ENCODE measurements at regions not wholly inside any gene's neighbourhood (a gene's known extent, or its start where the extent isn't known, plus 50 kb on each side); places are given as distances from the start of the nearest gene placed in this dataset.
A peak's percentile ranks its signal among the peaks of the same experiment; 100 is the strongest.

DNA sequence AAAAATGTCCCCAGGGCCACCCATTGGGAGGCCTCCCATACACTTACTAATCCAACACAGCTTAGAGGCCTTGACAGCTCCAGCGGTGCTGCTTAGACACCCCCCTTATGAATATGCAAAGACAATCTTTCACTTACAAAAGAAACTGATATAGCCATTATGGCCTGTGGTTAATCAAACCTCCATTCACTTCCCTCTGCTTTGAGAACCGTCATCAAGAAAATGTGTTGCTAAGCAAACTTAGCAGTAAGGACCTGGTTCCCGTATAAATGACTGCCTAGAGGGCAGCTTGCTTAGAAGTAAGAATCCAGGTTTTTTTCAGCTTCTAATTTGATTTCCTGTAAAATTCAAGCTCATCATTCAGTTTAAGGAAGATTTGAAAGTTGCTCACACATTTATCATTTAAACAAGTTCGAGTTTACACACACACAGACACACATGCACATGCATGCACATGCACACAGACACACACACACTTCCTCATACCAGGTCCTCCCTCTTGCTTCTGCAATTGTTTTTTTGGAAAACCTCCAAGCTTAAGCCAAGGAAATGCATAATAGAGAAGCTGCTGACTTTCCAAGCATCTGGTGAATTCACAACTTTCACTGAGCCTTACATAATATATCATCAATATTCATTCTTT is 137.7 kb upstream of the BLID start:
- Histone ChIP-seq H3K4me3 (no peak overlapping the region), H3K36me3 (no peaks in the 10 kb centered on the region), H3K27ac (peak overlapping the region in 2 of 4 donors; percentile 19 to 40), H3K27me3 (no peaks in the 10 kb centered on the region), H3K4me1 (peaks cover 0 to 10% (median 5%) of the 10 kb centered on the region in 3 donors), H3K9me3 (no peaks in the 10 kb centered on the region)
- TF ChIP-seq, protein P1, sequence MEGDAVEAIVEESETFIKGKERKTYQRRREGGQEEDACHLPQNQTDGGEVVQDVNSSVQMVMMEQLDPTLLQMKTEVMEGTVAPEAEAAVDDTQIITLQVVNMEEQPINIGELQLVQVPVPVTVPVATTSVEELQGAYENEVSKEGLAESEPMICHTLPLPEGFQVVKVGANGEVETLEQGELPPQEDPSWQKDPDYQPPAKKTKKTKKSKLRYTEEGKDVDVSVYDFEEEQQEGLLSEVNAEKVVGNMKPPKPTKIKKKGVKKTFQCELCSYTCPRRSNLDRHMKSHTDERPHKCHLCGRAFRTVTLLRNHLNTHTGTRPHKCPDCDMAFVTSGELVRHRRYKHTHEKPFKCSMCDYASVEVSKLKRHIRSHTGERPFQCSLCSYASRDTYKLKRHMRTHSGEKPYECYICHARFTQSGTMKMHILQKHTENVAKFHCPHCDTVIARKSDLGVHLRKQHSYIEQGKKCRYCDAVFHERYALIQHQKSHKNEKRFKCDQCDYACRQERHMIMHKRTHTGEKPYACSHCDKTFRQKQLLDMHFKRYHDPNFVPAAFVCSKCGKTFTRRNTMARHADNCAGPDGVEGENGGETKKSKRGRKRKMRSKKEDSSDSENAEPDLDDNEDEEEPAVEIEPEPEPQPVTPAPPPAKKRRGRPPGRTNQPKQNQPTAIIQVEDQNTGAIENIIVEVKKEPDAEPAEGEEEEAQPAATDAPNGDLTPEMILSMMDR (IDR thresholded peaks at IDR 0.05): no peak
- WGBS, 2 donors: 9 to 12% methylated on average over 4 of the region's 4 CpGs
- intact Hi-C loops (cut with DNase I): no loop called here
- peak; percentile 69 to 91 (median 90) for ATAC-seq
- FAIRE-seq: no peak
- peak in 2 of 6 donors; percentile 11 to 25 for DNase-seq

DNA sequence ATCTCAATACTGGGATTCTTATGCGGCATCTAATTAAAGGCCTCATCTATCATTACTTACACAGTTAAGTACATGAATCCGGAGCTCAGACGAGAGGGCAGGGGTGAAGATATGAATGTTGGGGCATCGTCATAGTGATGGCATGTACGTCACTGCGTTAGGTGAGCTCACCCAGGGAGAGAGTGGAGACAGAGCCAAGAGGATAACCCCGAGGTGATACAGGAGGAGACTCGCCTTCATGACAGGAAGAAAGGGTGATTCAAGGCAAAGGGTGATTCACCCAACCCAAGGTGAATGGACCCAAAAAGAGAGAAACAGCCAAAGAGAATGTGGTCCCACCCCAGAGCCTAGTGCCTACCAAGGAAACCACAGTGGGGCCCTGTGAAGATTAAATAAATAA is 132.9 kb upstream of the BLID start:
- H3K27ac ChIP-seq: no peak overlapping the region
- ATAC-seq (no peak), FAIRE-seq (no peak), DNase-seq (no peak)
- TF ChIP-seq, protein P1 (IDR thresholded peaks at IDR 0.05): no peak
- H3K27me3 ChIP-seq: no peaks in the 10 kb centered on the region
- no peaks in the 10 kb centered on the region for H3K36me3 ChIP-seq
- 84 to 89% methylated on average over 8 of the region's 8 CpGs for WGBS, 2 donors
- intact Hi-C loops (cut with DNase I): no loop called here
- no peaks in the 10 kb centered on the region for H3K9me3 ChIP-seq
- no peak overlapping the region for H3K4me3 ChIP-seq
- H3K4me1 ChIP-seq: peaks cover 5 to 17% (median 5%) of the 10 kb centered on the region in 3 donors

DNA sequence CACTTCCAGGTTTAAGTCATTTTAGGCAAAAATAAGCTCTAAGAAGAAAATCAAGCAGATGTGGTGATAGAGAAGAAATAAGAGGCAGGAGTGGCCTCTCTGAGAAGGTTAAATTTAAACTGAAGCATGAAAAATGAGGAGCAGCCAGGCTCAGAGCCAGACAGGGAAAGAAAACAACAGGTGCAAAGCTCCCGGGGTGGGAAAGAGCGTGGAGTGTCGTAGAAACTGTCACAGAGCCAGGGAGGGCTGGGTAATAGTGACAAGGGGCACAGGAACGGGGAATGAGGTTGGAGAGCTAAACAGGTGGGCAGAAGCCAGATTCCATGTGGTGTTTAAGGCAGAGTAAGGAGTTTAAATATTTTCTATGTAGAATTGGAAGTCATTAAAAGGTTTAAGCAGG is 132.1 kb upstream of the BLID start:
- H3K27ac ChIP-seq: peak overlapping the region in 3 of 4 donors; percentile 38 to 64 (median 40)
- peak; percentile 82 to 98 (median 96) for ATAC-seq
- H3K36me3 ChIP-seq: no peaks in the 10 kb centered on the region
- no peak for FAIRE-seq
- H3K4me3 ChIP-seq: no peak overlapping the region
- intact Hi-C loops (cut with DNase I): no loop called here
- 7 to 8% methylated on average over 4 of the region's 4 CpGs for WGBS, 2 donors
- peaks cover 5 to 10% (median 5%) of the 10 kb centered on the region in 3 donors for H3K4me1 ChIP-seq
- no peaks in the 10 kb centered on the region for H3K27me3 ChIP-seq
- H3K9me3 ChIP-seq: no peaks in the 10 kb centered on the region
- TF ChIP-seq, protein P1 (IDR thresholded peaks at IDR 0.05): no peak
- DNase-seq: peak; percentile 54 to 88 (median 66)

DNA sequence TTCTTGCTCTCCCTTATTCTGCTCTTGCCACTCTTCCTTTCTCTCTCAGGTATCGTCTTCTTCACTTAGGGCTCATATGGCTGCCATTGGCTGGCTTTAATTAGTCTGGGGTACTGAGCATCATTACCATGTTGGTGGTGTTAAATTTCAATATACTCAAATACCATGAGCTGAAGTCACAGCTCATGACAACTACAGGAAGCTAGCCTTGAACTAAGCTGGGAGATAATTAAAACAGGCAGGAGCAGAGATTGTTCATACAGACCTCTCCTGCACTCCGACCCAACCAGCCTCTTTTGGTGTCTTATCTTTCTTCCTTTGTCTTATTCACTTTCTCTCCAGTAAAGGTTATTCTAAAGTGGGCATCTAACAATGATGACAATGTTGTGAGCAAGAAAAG is 130.9 kb upstream of the BLID start:
- intact Hi-C loops (cut with DNase I): no loop called here
- Histone ChIP-seq H3K27me3 (no peaks in the 10 kb centered on the region), H3K4me1 (peaks cover 0 to 10% (median 5%) of the 10 kb centered on the region in 3 donors), H3K27ac (no peak overlapping the region), H3K36me3 (no peaks in the 10 kb centered on the region), H3K4me3 (no peak overlapping the region), H3K9me3 (no peaks in the 10 kb centered on the region)
- 66 to 72% methylated on average over 2 of the region's 2 CpGs for WGBS, 2 donors
- FAIRE-seq: no peak
- TF ChIP-seq, protein P1 (IDR thresholded peaks at IDR 0.05): no peak
- no peak for DNase-seq
- no peak for ATAC-seq

DNA sequence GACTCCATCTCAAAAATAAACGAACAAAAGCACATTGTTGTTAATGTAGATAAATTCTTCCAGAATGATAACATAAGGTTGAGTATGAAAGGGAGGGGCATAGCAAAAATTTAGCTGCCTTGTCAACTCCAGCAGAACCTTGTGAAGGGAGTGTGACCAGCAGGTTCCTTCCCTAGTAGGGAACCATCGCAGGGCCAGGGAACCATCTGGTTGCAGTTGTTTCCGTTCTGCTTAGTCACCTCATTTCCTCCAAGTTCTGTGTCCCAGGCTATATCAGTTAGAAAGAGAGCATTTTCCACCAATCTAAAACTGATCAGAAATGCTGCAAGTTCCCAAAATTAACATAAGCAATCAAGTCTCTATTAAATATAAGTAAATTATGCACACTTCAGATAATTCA is 126.7 kb upstream of the BLID start:
- intact Hi-C loops (cut with DNase I): no loop called here
- Histone ChIP-seq H3K9me3 (no peaks in the 10 kb centered on the region), H3K27ac (no peak overlapping the region), H3K4me1 (peaks cover 0 to 6% (median 2%) of the 10 kb centered on the region in 3 donors), H3K27me3 (no peaks in the 10 kb centered on the region), H3K4me3 (no peak overlapping the region), H3K36me3 (no peaks in the 10 kb centered on the region)
- 69 to 71% methylated on average over 3 of the region's 3 CpGs for WGBS, 2 donors
- FAIRE-seq: no peak
- no peak for DNase-seq
- TF ChIP-seq, protein P1 (IDR thresholded peaks at IDR 0.05): no peak
- peak in 1 of 4 donors; percentile 31 for ATAC-seq
